ENCODE measurements at regions not wholly inside any gene's neighbourhood (a gene's known extent, or its start where the extent isn't known, plus 50 kb on each side); places are given as distances from the start of the nearest gene placed in this dataset.

DNA sequence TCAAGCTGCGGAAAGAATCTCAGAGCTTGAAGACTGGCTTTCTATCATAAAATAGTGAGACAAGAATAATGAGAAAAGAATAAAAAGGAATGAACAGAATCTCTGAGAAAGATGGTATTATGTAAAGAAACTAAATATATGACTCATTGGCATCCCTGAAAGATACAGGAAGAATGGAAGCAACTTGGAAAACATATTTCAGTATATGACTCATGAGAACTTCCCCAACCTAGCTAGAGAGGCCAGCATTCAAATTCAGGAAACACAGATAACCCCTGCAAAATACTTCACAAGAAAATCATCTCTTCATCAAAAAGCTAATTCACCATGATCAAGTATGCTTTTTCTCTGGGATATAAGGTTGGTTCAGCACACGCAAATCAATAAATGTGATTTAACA, 2318.0 kb downstream of the PCDH9 start:
- DNase-seq (ENCODE audit: low read depth): peak; percentile 31

DNA sequence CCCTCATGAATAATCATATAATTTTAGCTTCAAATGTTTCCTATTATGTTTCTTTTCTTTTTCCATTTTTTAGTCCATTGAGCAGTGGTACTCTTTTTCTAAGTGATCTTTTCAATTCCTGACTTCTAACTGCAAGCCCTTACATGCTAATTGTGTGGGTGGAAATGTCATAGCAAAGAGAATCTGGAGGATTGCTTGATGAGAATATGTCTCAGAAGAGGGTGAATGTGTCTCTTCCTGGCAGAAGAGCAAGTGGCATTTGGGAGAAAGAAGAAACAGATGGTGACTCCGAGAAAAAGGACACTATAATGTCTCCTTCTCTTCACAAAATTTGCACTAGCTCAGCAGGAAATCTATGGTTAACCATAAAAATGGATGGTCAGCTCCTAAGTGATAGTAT, 2320.0 kb downstream of the PCDH9 start:
- DNase-seq (ENCODE audit: low read depth): no peak

DNA sequence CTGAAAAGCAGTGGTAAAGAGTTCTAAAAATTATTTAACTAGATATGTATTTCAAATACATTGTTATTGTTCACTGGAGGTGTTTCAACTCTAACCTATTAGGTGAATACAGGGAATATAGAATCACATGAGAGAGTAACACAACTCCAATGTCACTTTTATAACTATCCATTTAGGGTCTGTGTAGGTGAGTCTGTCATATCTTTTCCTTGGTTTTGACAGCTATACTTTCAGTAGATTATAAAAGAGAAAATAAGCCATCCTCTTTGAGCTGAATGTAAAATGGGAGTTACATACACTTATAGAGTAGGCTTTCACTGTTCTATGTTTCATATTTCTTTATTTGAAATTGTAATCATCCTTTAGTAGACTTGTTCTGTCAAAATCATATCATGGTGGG, 2321.0 kb downstream of the PCDH9 start:
- no peak for DNase-seq (ENCODE audit: low read depth)

DNA sequence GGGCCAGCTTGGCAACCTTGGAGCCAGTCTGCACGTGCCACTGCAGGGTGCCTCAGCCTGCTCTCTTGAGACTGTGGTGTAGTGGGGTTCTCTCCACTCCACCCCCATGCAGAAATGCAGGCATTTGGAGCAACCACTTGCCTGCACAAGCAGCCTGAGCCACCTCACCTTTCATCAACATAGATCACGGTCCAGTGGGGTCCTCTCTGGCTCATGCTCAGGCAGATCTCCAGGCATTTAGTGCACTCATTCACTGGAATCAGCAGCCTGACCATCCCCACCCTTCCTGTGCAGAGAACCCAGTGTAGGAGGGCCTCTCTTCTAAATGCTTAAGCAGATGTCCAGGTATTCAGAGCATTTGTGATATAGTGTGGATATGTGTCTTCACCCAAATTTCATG, 2330.1 kb downstream of the PCDH9 start:
- no peak for DNase-seq (ENCODE audit: low read depth)

DNA sequence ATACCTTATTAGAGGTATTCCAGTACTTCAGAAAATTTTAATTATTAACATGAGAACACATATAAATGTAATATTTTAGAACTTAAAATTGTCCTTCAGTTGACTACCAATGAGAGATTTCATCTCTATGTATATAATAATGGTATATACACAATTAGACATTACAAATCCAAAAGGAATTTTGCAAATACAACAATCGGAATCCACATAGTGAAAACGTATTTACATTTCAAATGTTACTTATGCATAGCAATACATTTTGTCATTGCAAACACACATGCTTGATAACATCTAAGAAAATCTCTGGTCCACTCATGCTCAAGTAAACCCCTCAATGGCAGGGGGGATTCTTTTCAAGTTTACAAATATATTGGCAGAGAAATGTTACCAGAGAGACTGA, 2345.2 kb downstream of the PCDH9 start:
- DNase-seq (ENCODE audit: low read depth): peak; percentile 9

DNA sequence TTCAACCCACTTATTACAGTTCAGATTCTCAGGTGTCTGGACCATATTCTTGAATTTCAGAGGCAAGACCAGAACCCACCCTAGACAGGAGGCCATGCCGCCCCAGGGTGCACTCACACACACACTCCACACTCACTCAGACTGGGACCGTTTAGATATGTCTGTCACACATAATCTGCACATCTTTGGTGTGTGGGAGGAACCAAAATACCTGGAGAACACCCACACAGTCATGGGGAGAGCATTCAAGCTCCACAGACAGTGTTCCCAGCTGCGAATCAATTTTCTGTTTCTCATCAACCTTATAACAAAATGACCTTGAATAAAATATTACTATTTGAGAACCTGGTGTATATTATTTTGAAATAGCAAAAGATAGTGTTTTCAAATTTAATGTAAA, 2353.0 kb downstream of the PCDH9 start:
- no peak for DNase-seq (ENCODE audit: low read depth)

DNA sequence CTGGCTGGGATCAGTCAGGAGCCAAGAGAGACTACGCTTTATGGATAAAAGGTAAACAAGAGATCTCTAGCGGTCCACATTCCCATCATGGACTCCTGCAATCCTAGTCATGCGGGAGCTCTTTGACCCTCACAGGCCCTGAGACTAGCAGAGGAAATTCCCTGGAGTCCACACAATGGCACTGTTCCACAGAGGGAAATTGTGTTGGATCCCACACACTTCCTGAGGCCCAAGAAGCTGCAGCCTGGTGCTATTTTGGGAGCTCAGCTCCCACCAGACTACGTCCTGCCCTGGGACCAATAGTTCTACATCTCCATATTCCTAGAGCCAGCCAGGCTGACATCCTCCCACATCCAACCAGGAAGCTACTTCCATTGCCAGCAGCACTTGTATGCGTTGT, 2358.4 kb downstream of the PCDH9 start:
- DNase-seq (ENCODE audit: low read depth): no peak

DNA sequence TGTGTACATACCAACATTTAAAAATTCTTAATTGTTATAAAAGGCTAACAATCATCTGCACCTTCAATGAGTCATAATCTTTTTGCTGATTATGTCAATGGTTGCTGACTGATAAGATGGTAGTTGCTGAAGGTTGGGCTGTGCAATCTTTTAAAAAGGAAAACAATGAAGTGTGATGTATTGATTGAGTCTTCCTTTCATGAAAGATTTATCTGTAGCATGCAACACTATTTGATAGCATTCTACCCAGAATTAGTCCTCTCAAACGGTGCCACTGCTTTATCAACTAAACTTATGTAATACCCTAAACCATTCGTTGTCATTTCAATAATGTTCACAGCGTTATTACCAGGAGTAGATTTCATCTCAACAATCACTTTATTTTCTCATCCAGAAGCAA, 2360.6 kb downstream of the PCDH9 start:
- no peak for DNase-seq (ENCODE audit: low read depth)

DNA sequence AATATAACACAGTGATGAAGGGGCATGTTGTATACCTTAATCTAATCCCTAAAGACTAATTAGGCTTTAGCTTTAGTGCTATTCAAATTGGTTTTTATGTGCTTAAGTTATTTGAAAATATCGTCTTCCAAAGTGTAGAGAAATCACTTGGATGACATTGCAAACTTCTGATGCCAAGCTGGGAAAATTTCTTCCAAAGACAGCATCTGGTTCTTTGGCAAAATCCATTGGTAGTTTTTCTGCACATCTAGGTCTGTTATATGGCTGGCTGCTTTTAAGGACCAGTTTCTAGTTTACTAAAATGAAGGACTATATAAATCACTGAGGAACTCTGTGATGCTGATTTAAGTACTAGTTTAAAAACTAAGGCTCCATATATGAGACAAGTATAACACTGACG, 2362.3 kb downstream of the PCDH9 start:
- DNase-seq (ENCODE audit: low read depth): no peak

DNA sequence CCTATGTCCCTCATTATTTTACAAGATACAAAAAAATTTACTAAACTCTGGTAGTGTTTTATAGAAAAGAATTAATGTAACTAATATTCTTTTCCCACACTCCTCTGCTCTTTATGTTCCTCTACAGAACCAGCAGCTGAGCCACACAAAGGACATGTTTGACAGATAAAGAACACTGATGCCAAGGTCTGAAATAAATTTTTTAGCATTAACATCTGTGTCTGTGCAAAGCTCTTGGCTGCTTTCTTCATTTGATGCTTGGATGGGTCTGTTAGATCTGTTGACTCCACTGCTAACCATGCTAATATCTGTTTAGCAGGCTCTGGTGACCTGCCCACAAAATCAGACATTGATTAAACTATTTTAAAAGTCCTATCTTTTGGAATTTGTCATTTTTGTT, 2363.8 kb downstream of the PCDH9 start:
- DNase-seq (ENCODE audit: low read depth): no peak

DNA sequence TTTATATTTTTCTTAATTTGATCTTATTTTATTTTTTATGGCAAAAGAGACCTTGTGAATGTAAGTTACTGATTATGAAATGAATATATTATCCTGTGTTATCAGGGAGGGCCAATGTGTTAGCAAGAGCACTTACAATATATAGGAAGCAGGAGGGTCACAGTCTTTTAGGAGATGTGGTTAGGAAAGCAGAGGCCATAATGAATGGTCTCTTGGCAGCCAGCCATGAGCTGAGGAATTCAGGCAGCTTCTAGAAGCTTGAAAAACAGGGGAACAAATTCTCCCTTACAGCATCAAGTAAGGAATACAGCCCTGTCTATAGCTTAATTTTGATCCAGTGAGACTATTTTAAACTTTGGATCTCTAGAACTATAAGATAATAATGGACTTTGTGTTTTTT, 2374.6 kb downstream of the PCDH9 start:
- DNase-seq (ENCODE audit: low read depth): no peak

DNA sequence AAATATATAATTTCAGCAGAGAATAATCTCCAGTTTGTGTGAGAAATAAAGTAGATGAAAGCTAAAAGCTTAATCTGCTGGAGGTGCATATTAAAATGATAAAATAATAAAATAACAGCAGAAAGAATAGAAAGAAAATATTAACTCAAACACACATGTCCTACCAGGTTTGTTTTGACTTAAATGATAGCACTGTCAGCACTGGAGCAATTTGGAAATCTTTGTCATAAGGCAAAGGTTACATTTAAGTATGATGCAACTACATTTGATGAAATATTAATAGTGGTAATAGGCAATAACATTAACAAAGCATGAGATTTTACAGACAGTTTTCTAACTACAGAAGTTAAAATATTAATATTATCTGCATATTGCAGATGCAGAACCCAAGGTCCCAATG, 2380.1 kb downstream of the PCDH9 start:
- no peak for DNase-seq (ENCODE audit: low read depth)

DNA sequence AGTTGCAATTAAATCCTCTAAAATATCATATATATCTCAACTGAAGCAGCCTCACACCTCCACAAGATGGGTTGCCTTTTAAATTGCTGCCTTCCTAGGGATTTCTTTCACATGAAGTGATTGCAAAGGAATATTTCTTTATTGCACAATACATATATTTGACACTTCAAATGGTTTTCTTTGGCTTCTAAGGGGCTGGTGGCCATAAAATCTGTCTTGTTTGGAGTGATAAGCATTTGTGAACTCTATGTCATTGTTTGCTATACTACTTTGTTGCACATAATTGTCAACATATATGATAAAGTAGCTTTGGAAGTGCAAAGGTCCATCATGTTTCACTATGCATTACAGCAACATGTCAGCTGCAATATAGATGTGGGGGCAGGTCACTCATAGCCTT, 2380.9 kb downstream of the PCDH9 start:
- DNase-seq (ENCODE audit: low read depth): no peak

DNA sequence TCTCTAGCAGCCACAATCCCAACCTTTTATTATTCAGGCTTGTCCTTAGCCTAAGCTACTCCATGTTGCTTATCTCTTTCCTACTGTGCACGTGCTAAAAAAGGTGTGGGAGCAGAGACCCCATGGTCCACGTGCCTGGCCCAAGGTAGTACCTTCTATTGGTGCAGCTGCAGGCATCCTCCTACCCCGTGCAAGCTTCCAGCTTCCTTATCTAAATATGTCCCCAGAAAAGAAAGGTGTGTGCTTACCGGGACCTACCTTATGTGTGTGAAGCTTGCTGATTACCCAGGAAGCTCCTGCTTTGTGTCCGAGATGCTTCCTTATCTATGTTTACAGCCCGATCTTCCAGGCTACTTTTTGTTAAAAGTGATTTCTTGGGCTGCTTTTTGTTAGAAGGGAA, 2382.4 kb downstream of the PCDH9 start:
- DNase-seq (ENCODE audit: low read depth): no peak

DNA sequence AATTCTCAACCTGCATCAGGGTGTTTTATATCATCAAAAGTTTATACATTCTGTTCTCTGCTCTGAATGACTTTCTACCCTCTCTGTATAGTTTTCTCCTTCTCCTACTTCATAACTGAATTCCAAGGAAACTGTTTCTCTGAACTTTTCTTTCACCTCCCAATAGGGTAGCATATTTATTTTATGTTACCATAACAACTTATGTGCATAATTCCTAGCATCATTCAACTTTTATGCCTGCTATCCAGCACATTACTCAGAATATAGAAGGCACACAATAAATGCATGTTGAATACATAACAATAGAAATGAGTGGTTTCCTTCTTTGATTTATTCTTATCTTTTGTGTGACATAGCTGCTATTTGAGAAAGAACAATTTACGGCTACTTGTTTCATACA, 2385.0 kb downstream of the PCDH9 start:
- DNase-seq (ENCODE audit: low read depth): no peak

DNA sequence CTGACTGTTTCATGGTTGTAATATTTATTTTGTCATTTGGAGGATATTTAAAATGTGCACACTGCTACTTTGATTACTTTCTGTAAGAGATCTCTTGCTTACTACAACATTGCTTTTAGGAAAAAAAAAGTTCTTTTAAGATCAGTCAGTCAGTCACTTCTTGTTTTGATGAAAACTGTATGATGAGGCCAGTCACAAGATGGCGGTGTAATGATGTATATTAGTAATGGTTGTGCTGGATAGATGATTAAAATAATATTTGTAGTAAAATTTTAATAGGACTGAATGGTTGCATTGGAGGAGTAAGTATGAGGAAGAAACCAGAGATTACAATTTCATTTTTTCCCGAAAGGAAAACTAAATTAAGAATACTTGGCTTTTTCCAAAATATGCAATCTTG, 2411.1 kb downstream of the PCDH9 start:
- DNase-seq (ENCODE audit: low read depth): no peak

DNA sequence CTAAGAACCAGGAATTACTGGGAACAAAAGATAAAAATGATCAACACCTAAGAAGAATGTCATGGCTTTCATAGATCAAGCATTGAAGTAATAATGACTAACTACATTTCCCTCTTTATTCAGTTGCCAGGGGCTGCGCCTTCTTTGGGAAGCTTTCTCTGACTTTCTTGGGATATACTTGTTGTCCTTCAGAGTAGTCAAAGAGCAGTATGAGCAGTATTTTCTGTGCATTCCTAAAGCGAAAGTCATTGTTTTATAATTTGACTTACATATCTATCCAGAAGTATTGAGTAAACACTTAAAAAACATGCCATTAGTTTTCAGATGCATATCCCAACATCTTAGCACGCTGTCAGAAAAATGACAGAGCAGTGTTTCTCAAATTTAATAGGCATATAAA, 2412.4 kb downstream of the PCDH9 start:
- DNase-seq (ENCODE audit: low read depth): peak; percentile 8

DNA sequence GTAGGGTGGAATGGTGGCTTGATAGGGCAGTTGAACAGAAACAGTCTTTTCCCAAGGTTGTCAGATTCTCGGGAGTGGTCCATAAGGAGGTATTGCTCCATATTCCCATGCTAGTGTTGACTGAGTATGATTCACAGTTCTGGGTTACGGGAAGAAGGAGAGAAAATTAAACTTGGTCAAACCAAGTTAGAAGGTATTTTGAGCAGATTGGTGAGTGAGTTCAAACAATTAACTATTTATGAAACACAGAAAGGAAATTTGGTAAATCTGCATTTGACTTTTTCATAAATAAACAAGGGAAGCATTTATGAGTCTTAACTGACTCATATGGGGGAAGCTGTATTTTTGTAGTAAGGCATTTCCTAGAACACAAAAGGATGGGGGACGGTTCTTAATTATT, 2419.4 kb downstream of the PCDH9 start:
- no peak for DNase-seq (ENCODE audit: low read depth)

DNA sequence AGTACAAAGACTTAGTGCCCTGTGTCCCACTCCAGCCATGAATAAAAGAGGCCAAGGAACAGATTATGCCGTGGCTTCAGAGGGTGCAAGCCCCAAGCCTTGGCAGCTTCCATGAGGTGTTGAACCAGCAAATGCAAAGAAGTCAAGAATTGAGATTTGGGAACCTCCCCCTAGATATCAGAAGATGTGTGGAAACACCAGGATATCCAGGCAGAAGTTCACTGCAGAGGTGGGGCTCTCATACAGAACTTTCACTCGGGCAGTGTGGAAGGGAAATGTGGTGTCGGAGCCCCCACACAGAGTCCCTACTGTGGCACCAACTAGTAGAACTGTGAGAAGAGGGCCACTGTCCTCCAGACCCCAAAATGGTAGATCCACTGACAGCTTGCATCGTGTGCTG, 2421.4 kb downstream of the PCDH9 start:
- no peak for DNase-seq (ENCODE audit: low read depth)

DNA sequence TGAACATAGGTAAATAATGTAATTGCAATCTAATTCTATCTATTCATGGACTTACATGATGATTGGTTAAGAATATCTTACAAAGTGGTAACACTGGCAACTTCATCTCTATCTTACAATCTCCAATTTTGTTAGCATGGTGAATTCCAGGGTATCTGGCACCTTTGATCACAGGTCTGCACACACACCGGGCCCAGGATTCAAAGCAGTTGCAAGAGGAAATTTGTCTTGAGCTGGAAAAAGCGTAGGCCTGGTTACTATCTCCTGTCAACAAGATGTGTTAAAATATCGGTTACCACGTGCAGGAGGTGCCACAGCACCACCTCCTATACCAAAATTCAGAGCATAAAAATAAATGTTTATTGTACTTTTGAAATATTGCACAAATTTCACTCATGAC, 2428.4 kb downstream of the PCDH9 start:
- DNase-seq (ENCODE audit: low read depth): no peak

DNA sequence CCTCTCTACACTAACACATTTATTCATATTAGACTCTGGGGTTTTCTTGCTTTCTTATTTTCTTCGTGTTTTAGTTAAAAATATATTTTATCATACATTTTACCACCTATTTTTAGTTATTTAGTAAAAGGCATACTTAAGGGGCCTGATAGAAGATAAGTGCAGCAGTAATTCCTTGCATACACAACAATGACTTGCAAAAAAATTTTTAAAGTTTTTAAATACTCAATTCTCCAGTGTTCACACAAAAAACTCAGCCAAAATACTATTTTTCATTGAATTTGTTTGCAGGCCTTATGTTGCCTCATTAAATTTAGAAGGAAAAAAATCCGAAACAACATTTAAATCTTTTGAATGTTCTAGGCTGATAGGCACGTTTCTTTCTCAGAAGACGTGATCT, 2431.7 kb downstream of the PCDH9 start:
- DNase-seq (ENCODE audit: low read depth): no peak

DNA sequence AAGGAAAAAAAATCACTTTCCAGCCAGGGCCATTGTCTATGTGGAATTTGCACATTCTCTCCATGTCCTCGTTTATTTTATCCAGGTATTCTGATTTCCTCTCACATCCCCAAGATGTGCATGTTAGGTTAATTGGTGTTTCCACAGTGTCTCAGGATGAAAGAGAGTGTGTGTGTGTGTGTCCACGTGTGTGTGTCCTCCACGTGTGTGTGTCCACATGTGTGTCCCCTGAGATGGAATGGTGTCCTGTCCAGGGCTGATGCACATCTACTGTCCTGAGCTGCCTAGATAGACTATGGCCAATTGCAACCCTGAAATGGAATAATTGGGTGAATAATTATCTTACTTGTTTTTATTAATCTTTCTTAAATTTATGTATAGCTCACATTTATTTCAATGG, 2436.5 kb downstream of the PCDH9 start:
- no peak for DNase-seq (ENCODE audit: low read depth)

DNA sequence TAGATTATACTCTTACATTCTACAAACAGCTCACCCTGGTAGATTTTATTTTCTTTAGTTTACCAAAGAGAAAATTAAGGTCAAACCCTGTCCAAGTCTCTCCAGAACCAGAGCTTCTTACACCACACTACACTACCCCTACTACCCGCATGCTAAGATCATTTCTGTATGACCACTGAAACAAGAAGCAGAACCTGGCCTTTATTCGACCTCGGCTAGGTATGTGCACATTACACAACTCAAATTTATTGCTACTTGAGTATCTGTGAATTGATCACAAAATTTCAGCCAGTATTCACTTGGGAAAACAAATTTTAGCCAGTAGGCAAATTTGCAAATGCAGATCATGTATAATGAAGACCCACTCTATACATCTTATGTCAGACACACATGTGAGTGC, 2437.0 kb downstream of the PCDH9 start:
- no peak for DNase-seq (ENCODE audit: low read depth)

DNA sequence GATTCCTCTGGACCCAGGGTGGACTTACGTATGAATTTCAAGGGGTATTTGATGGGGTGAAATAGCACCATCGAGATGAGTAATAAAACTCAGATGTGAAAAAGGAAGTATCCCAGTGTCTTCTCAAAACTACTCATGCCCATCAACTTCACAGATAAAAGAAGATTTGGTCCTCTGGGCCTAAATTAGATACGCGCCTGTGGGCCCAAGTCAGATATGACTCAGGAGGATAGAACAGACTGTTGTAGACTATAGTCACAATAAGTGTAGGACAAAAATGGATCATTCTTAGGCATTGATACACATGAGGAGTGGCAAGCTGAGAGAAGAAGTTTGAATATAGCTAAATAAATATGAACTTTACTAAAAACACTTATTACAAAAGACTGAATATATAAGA, 2438.8 kb downstream of the PCDH9 start:
- no peak for DNase-seq (ENCODE audit: low read depth)

DNA sequence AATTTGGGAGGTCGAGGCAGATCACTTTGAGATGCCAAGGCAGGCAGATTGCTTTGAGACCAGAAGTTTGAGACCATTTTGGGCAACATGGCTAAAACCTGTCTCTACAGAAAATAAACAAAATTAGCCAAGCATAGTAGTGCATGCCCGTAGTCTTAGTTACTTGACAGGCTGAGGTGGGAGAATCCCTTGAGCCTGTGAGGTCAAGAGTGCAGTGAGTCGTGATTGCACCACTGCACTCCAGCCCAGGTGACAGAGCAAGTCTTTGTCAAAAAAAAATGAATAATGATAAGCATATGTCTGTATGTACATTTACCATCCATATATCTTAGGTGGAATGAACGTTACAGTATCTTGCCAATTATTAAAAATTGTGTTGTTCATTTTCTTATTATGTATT, 2447.7 kb downstream of the PCDH9 start:
- no peak for DNase-seq (ENCODE audit: low read depth)

DNA sequence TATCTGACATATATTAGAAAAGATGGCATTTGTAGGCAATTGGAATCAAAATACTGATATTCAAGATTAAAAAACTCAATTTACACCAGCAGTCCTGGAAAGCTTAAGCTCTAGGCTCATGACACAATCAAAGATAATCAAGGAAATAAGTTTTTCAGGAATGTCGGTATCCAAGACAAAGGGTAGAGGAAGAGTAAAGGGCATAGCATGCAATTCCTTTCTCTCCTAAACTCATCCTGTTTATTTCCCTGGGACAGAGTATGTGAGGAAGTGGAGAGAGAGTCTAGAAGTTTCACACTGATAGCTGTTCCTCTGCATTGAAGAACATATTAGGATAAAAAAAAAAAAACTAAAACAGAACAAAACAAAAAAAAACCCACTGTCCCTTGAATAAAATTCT, 2452.1 kb downstream of the PCDH9 start:
- DNase-seq (ENCODE audit: low read depth): no peak
